Upper lobe of left lung (tissue), 6 donors: ENCODE measurements at regions not wholly inside any gene's neighbourhood (a gene's known extent, or its start where the extent isn't known, plus 50 kb on each side); places are given as distances from the start of the nearest gene placed in this dataset.

Source experiments
- ATAC-seq, 2 donors: fragments of 200-7000 bp; cut with Tn5 transposase; one replicate each; pipeline ENCODE4 v1.9.1; 2022; ENCODE audit warnings: mild to moderate bottlenecking in 2 of 2, moderate library complexity in 2 of 2; ENCODE audit not compliant: low FRiP score in 2 of 2
- DNase-seq, 2 donors: peaks; one replicate each; pipeline ENCODE4 v3.0.0-alpha.2; 2019 to 2020
- H3K27ac ChIP-seq, 4 donors: fragments of 200-600 bp; sonication (generic); one replicate each; pipeline ENCODE4 v1.5.1; 2016 to 2019
- H3K27me3 ChIP-seq, 4 donors: fragments of 200-600 bp; sonication (generic); one replicate each; pipeline ENCODE4 v1.5.1; 2017 to 2019
- H3K36me3 ChIP-seq, 4 donors: fragments of 200-600 bp; sonication (generic); one replicate each; pipeline ENCODE4 v1.5.1; 2016 to 2019
- H3K4me1 ChIP-seq, 4 donors: fragments of 200-600 bp; sonication (generic); one replicate each; pipeline ENCODE4 v1.5.1; 2018 to 2019
- H3K4me3 ChIP-seq, 4 donors: fragments of 200-600 bp; sonication (generic); one replicate each; pipeline ENCODE4 v1.5.1; 2017 to 2019; ENCODE audit warnings: mild to moderate bottlenecking in 2 of 4, moderate library complexity in 1 of 4
- H3K9me3 ChIP-seq, 4 donors: fragments of 200-600 bp; sonication (generic); one replicate each; pipeline ENCODE4 v1.5.1; 2018 to 2019
- EP300 ChIP-seq, 4 donors: sonication (generic); formaldehyde crosslinking; IDR thresholded peaks; one replicate each; pipeline ENCODE4 v1.5.1; 2017; ENCODE audit warnings: antibody characterized with exemption in 4 of 4, control low read depth in 2 of 4
- POLR2A ChIP-seq, 4 donors: fragments of 450-650 bp; IDR thresholded peaks; one replicate each; pipeline ENCODE4 v1.5.1; 2016 to 2017; ENCODE audit warnings: antibody characterized with exemption in 4 of 4, mild to moderate bottlenecking in 2 of 4
- POLR2AphosphoS5 ChIP-seq, 2 donors: sonication (generic); formaldehyde crosslinking; IDR thresholded peaks; one replicate each; pipeline ENCODE4 v1.5.1; 2017; ENCODE audit warnings: antibody characterized with exemption in 2 of 2
- WGBS, 2 donors: methylation state at CpG; one replicate each; pipeline ENCODE4 v1.1.5; 2017 to 2018; 5-methylcytosine and 5-hydroxymethylcytosine counted together
- TF ChIP-seq, protein P1 (sequence below), 6 experiments: fragments of 450-650 bp in 4 of 6; fragments of 200-600 bp in 2 of 6; sonication (generic) in 2 of 6; IDR thresholded peaks; one replicate each; pipeline ENCODE4 v1.5.1; 2016 to 2019; ENCODE audit warnings: antibody characterized with exemption in 6 of 6
- donor health status: DM: no; HTN: no; CAD: no; lungs with moderate emphysema.
- donor health status: DM: no; HTN: yes; CAD: no; lungs with severe emphysema.

DNA sequence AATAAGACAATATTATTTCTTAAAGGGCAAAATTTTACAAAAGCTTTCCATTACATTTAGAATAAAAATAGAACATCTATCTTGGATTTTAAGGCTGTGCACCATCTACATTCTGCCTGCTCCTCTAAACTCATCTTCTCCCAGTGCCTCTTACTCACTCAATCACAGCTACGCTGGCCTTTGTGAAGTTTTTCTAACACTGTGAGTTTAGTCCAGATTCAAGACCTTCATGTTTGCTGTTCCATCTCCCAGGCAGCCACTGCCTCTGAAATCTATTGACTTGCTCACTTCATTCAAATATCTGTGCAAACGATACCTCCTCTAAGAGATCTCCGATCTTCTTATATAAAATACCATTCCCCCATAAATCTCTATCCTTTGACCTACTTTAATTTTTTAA is 673.4 kb upstream of the KIF2B start:
- 72 to 85% methylated on average over 3 of the region's 3 CpGs for WGBS, 2 donors
- DNase-seq (no peak), ATAC-seq (no peak)
- Histone ChIP-seq H3K9me3 (no peaks in the 10 kb centered on the region), H3K4me3 (no peak overlapping the region), H3K27ac (no peak overlapping the region), H3K36me3 (no peaks in the 10 kb centered on the region), H3K4me1 (no peaks in the 10 kb centered on the region), H3K27me3 (no peaks in the 10 kb centered on the region)
- no peak for TF ChIP-seq EP300 (IDR thresholded peaks at IDR 0.05)
- TF ChIP-seq, protein P1, sequence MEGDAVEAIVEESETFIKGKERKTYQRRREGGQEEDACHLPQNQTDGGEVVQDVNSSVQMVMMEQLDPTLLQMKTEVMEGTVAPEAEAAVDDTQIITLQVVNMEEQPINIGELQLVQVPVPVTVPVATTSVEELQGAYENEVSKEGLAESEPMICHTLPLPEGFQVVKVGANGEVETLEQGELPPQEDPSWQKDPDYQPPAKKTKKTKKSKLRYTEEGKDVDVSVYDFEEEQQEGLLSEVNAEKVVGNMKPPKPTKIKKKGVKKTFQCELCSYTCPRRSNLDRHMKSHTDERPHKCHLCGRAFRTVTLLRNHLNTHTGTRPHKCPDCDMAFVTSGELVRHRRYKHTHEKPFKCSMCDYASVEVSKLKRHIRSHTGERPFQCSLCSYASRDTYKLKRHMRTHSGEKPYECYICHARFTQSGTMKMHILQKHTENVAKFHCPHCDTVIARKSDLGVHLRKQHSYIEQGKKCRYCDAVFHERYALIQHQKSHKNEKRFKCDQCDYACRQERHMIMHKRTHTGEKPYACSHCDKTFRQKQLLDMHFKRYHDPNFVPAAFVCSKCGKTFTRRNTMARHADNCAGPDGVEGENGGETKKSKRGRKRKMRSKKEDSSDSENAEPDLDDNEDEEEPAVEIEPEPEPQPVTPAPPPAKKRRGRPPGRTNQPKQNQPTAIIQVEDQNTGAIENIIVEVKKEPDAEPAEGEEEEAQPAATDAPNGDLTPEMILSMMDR (IDR thresholded peaks at IDR 0.05), result no peak
- TF ChIP-seq POLR2A (IDR thresholded peaks at IDR 0.05), result no peak
- TF ChIP-seq POLR2AphosphoS5 (IDR thresholded peaks at IDR 0.05), result no peak

DNA sequence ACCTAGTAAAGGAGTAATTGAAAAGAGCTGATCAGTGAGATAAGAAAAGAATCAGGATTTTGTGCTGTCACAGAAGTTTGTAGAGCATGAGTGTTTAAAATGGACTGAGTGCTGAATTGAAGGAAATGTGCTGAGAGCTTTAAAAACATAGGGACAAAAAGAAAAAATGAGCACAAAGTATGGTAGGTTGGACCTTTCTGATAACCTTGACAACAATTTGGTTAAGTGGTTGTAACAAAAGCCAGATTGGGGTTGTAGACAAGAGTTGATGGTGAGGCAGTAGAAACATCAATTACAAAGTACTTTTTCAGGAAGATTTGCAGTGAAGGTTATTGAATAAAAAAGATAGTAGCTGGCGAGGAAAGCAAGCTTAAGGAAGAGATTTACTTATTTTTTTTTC is 674.7 kb upstream of the KIF2B start:
- ATAC-seq, result no peak
- Histone ChIP-seq H3K4me1 (no peaks in the 10 kb centered on the region), H3K4me3 (no peak overlapping the region), H3K36me3 (no peaks in the 10 kb centered on the region), H3K27ac (no peak overlapping the region), H3K27me3 (no peaks in the 10 kb centered on the region), H3K9me3 (no peaks in the 10 kb centered on the region)
- 62 to 63% methylated on average over 1 of the region's 1 CpG for WGBS, 2 donors
- no peak for TF ChIP-seq EP300 (IDR thresholded peaks at IDR 0.05)
- TF ChIP-seq, protein P1 (IDR thresholded peaks at IDR 0.05), result no peak
- TF ChIP-seq POLR2A (IDR thresholded peaks at IDR 0.05), result no peak
- no peak for TF ChIP-seq POLR2AphosphoS5 (IDR thresholded peaks at IDR 0.05)
- DNase-seq, result no peak

DNA sequence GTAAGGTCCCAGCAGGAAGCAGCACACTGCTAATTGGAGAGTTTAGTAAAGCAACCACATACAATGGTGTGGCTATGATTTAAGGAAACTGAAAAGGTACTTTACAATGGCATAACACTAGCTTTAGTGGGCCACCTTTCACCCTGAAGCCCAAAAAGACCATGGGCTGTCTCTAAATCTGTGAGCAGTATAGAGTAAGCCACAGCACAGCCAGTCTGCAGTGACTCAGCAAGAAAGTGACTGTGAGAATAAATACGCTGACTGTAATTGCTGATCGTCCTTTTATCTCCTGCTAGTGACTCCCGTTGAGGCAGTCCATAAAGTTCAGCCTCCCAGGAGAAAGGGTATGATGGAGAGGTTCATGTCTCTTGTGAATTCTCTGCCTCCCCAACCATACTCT is 679.8 kb upstream of the KIF2B start:
- Histone ChIP-seq H3K27ac (no peak overlapping the region), H3K36me3 (no peaks in the 10 kb centered on the region), H3K4me1 (no peaks in the 10 kb centered on the region), H3K4me3 (no peak overlapping the region), H3K27me3 (no peaks in the 10 kb centered on the region), H3K9me3 (no peaks in the 10 kb centered on the region)
- TF ChIP-seq POLR2A (IDR thresholded peaks at IDR 0.05) (no peak), EP300 (IDR thresholded peaks at IDR 0.05) (no peak), POLR2AphosphoS5 (IDR thresholded peaks at IDR 0.05) (no peak)
- TF ChIP-seq, protein P1 (IDR thresholded peaks at IDR 0.05), result no peak
- DNase-seq (no peak), ATAC-seq (no peak)
- WGBS, 2 donors, result 32 to 44% methylated on average over 3 of the region's 3 CpGs

DNA sequence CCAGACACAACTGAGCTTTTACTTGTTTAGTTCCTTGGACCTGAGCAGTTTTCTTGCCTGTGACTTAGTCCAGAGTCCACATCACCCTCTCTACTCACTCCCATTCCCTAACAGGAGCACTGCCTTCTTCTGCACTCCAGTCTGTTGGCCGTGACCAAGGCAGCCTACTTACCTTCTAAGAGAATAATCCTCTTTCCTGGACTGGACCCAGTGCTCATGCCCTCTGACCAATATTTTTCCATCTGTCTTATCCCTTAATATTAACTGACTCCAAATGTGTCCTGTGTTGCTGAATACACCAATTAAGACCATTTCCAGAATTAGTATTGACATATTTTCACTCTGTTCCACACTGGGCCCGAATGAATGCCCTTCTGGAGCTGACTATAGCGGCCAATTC is 681.0 kb upstream of the KIF2B start:
- Histone ChIP-seq H3K4me3 (no peak overlapping the region), H3K27ac (no peak overlapping the region), H3K27me3 (no peaks in the 10 kb centered on the region), H3K9me3 (no peaks in the 10 kb centered on the region), H3K36me3 (no peaks in the 10 kb centered on the region), H3K4me1 (no peaks in the 10 kb centered on the region)
- DNase-seq (no peak), ATAC-seq (no peak)
- TF ChIP-seq POLR2AphosphoS5 (IDR thresholded peaks at IDR 0.05) (no peak), POLR2A (IDR thresholded peaks at IDR 0.05) (no peak), EP300 (IDR thresholded peaks at IDR 0.05) (no peak)
- TF ChIP-seq, protein P1 (IDR thresholded peaks at IDR 0.05), result no peak
- WGBS, 2 donors, result 82 to 86% methylated on average over 3 of the region's 3 CpGs

DNA sequence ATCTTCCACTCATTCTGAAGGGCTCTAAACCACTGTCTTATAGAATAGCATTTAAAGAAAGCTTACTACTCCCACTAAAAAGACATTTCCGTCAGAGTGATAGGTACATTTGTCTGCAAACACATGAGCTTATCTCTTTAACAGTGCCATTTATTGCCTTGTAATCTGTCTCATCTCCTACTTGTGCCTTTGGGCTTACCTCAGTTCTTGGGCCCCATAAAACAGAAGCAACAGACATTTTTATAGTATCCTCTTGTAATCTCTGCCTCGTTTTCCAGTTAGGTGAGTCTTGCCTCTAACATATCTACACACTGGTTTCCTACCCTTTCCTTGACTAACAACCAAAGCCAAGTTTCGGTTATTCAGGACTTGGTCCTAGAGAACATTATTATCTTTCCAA is 681.4 kb upstream of the KIF2B start:
- no peak for ATAC-seq

More for the DNA sequence above, 681.4 kb upstream of the KIF2B start:
- Histone ChIP-seq H3K27me3 (no peaks in the 10 kb centered on the region), H3K9me3 (no peaks in the 10 kb centered on the region), H3K4me3 (no peak overlapping the region), H3K4me1 (no peaks in the 10 kb centered on the region), H3K36me3 (no peaks in the 10 kb centered on the region), H3K27ac (no peak overlapping the region)
- WGBS, 2 donors, result 53 to 56% methylated on average over 3 of the region's 3 CpGs
- TF ChIP-seq POLR2A (IDR thresholded peaks at IDR 0.05), result no peak
- TF ChIP-seq POLR2AphosphoS5 (IDR thresholded peaks at IDR 0.05), result no peak
- TF ChIP-seq, protein P1 (IDR thresholded peaks at IDR 0.05), result no peak
- no peak for TF ChIP-seq EP300 (IDR thresholded peaks at IDR 0.05)
- DNase-seq, result no peak
